RWPE2 (cell line): ENCODE measurements at regions not wholly inside any gene's neighbourhood (a gene's known extent, or its start where the extent isn't known, plus 50 kb on each side); places are given as distances from the start of the nearest gene placed in this dataset.

Experiments used
- ATAC-seq: fragments of 200-7000 bp; cut with Tn5 transposase; 3 replicates; pipeline ENCODE4 v1.9.1; 2021; ENCODE audit warnings: low read depth
- DNase-seq: peaks from one replicate; pipeline ENCODE4 v3.0.0-alpha.2; 2020; ENCODE audit warnings: low spot score
- H3K27ac ChIP-seq: fragments of 450-650 bp; 2 replicates; pipeline ENCODE4 v1.5.1; 2017; ENCODE audit warnings: mild to moderate bottlenecking; ENCODE audit not compliant: poor library complexity, severe bottlenecking
- H3K27me3 ChIP-seq: fragments of 250-450 bp; sonication (Bioruptor Pico); 2 replicates; pipeline ENCODE4 v1.5.1; 2021; ENCODE audit warnings: mild to moderate bottlenecking, moderate library complexity; ENCODE audit not compliant: insufficient read depth, poor library complexity, severe bottlenecking
- H3K36me3 ChIP-seq: fragments of 250-450 bp; sonication (Bioruptor Pico); 2 replicates; pipeline ENCODE4 v1.5.1; 2020; ENCODE audit warnings: low read depth, mild to moderate bottlenecking, moderate library complexity
- H3K4me1 ChIP-seq: fragments of 250-450 bp; sonication (Bioruptor Pico); 2 replicates; pipeline ENCODE4 v1.5.1; 2021; ENCODE audit warnings: mild to moderate bottlenecking, moderate library complexity; ENCODE audit not compliant: insufficient read depth, poor library complexity, severe bottlenecking
- H3K4me3 ChIP-seq: fragments of 250-450 bp; sonication (Bioruptor Pico); 2 replicates; pipeline ENCODE4 v1.5.1; 2021; ENCODE audit warnings: mild to moderate bottlenecking, moderate library complexity; ENCODE audit not compliant: severe bottlenecking
- H3K9me3 ChIP-seq: fragments of 250-450 bp; sonication (Bioruptor Pico); 2 replicates; pipeline ENCODE4 v1.5.1; 2021; ENCODE audit warnings: mild to moderate bottlenecking, moderate library complexity; ENCODE audit not compliant: severe bottlenecking
- TF ChIP-seq, protein P1 (sequence below): fragments of 450-650 bp; IDR thresholded peaks from one replicate; pipeline ENCODE4 v1.5.1; 2017; ENCODE audit warnings: mild to moderate bottlenecking, moderate library complexity; ENCODE audit not compliant: poor library complexity, severe bottlenecking

GRCh38 chr11:81211050-81211449 is 1522.6 kb downstream of the FAM181B start:
- TF ChIP-seq, protein P1, sequence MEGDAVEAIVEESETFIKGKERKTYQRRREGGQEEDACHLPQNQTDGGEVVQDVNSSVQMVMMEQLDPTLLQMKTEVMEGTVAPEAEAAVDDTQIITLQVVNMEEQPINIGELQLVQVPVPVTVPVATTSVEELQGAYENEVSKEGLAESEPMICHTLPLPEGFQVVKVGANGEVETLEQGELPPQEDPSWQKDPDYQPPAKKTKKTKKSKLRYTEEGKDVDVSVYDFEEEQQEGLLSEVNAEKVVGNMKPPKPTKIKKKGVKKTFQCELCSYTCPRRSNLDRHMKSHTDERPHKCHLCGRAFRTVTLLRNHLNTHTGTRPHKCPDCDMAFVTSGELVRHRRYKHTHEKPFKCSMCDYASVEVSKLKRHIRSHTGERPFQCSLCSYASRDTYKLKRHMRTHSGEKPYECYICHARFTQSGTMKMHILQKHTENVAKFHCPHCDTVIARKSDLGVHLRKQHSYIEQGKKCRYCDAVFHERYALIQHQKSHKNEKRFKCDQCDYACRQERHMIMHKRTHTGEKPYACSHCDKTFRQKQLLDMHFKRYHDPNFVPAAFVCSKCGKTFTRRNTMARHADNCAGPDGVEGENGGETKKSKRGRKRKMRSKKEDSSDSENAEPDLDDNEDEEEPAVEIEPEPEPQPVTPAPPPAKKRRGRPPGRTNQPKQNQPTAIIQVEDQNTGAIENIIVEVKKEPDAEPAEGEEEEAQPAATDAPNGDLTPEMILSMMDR: no peak
- H3K27me3 ChIP-seq: no peaks in the 10 kb centered on the region
- ATAC-seq (no peak), DNase-seq (no peak)
- no peak overlapping the region for H3K27ac ChIP-seq
- H3K36me3 ChIP-seq: no peaks in the 10 kb centered on the region
- H3K9me3 ChIP-seq: no peaks in the 10 kb centered on the region
- H3K4me3 ChIP-seq: no peak overlapping the region
- no peaks in the 10 kb centered on the region for H3K4me1 ChIP-seq

GRCh38 chr11:81207421-81208054 is 1526.1 kb downstream of the FAM181B start:
- H3K4me1 ChIP-seq: no peaks in the 10 kb centered on the region
- no peaks in the 10 kb centered on the region for H3K9me3 ChIP-seq
- TF ChIP-seq, protein P1: no peak
- DNase-seq: no peak
- H3K27ac ChIP-seq: no peak overlapping the region
- H3K27me3 ChIP-seq: no peaks in the 10 kb centered on the region
- H3K4me3 ChIP-seq: no peak overlapping the region
- H3K36me3 ChIP-seq: no peaks in the 10 kb centered on the region
- no peak for ATAC-seq

DNA sequence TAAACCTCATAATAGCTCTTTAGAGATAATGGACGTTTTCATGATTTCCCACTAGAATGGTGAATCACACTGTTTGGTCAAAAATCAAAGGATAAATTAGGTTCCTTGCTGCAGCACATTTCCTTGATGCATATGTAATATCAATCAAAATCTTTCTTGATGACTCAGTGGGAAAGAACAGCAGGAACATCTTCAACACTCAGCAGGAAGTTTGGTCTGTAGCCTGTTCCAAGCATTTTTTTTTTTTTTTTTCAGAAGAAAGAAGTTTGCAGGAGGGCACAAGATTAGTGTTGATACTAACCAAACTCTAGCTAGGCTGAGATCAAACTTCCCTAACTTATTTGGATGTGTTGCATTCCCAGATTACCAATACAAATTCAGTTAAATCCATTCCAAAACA is 1529.8 kb downstream of the FAM181B start:
- no peaks in the 10 kb centered on the region for H3K9me3 ChIP-seq
- no peak overlapping the region for H3K4me3 ChIP-seq
- no peak for ATAC-seq
- H3K27ac ChIP-seq: no peak overlapping the region
- H3K4me1 ChIP-seq: no peaks in the 10 kb centered on the region
- TF ChIP-seq, protein P1: no peak
- DNase-seq: no peak
- H3K36me3 ChIP-seq: no peaks in the 10 kb centered on the region
- no peaks in the 10 kb centered on the region for H3K27me3 ChIP-seq

- DNase-seq: no peak
- Histone ChIP-seq H3K4me3 (no peak overlapping the region), H3K36me3 (no peaks in the 10 kb centered on the region), H3K4me1 (no peaks in the 10 kb centered on the region), H3K27ac (no peak overlapping the region), H3K27me3 (no peaks in the 10 kb centered on the region), H3K9me3 (no peaks in the 10 kb centered on the region)
- ATAC-seq: no peak
- TF ChIP-seq, protein P1: no peak
These were observed 1536.3 kb downstream of the FAM181B start for GRCh38 chr11:81197396-81197795.

GRCh38 chr11:81192516-81192915 is 1541.1 kb downstream of the FAM181B start:
- no peak for ATAC-seq
- TF ChIP-seq, protein P1: no peak
- Histone ChIP-seq H3K4me1 (no peaks in the 10 kb centered on the region), H3K4me3 (no peak overlapping the region), H3K27ac (no peak overlapping the region), H3K36me3 (no peaks in the 10 kb centered on the region), H3K27me3 (no peaks in the 10 kb centered on the region), H3K9me3 (no peaks in the 10 kb centered on the region)
- DNase-seq: no peak
